Tibial artery (tissue), 4 donors: ENCODE measurements at regions not wholly inside any gene's neighbourhood (a gene's known extent, or its start where the extent isn't known, plus 50 kb on each side); places are given as distances from the start of the nearest gene placed in this dataset.
"Not testable (repeated sequence)": the region's sequence is repeated elsewhere in the genome, so short reads cannot be mapped to it uniquely, and the experiment has no call there.

Experiments used
- DNase-seq, 2 donors: peaks; one replicate each; pipeline ENCODE4 v3.0.0-alpha.2; 2019
- H3K27ac ChIP-seq, 2 donors: fragments of 200-600 bp; sonication (generic) in 1 of 2; 1 replicate in 1 of 2; 2 replicates in 1 of 2; pipeline ENCODE4 v1.5.1; 2018 to 2019; ENCODE audit warnings: mild to moderate bottlenecking in 1 of 2
- H3K27me3 ChIP-seq, 2 donors: fragments of 200-600 bp; sonication (generic) in 1 of 2; one replicate each; pipeline versions ENCODE4 v1.5.1 to v1.6.0; 2016 to 2019
- H3K36me3 ChIP-seq, 3 donors: fragments of 200-600 bp; sonication (generic) in 2 of 3; one replicate each; pipeline ENCODE4 v1.5.1; 2016 to 2019; ENCODE audit warnings: mild to moderate bottlenecking in 2 of 3
- H3K4me1 ChIP-seq, 4 donors: fragments of 200-600 bp; sonication (generic) in 2 of 4; 1 replicate in 3 of 4; 2 replicates in 1 of 4; pipeline ENCODE4 v1.5.1; 2016 to 2019
- H3K4me3 ChIP-seq, 2 donors: fragments of 200-600 bp; sonication (generic) in 1 of 2; 1 replicate in 1 of 2; 2 replicates in 1 of 2; pipeline ENCODE4 v1.5.1; 2018 to 2019; ENCODE audit warnings: mild to moderate bottlenecking in 2 of 2
- H3K9me3 ChIP-seq, 3 donors: fragments of 200-600 bp; sonication (generic) in 1 of 3; one replicate each; pipeline ENCODE4 v1.5.1; 2016 to 2019
- intact Hi-C: fragments of 100-400 bp; cut with DNase I; formaldehyde crosslinking; loops from one replicate; pipeline ENCODE4 v1.15.0; 2023; ENCODE audit warnings: low total_unique reads

DNA sequence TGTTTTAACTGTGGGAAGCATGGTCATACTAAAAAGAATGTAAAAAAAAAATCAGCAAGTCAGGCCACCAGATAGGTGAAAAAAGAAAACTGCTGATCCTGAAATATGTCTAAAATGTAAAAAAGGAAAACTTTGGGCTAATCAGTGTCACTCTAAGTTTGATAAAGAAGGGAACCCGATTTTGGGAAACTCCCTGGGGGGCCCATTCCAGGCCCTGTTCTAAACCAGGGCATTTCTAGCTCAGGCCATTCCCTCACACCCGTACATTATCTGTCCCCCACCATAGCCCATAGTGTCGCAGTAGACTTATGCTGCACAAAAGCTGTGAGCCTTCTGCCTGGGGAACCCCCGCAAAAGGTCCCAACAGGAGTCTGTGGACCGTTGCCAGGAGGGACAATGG is 1219.1 kb upstream of the TPTE start:
- H3K4me1 ChIP-seq, H3K4me3 ChIP-seq, H3K27me3 ChIP-seq, intact Hi-C loops, H3K9me3 ChIP-seq, H3K36me3 ChIP-seq, H3K27ac ChIP-seq: not testable (repeated sequence)
- DNase-seq, result peak in 1 of 2 donors; percentile 35
